NCI-H510A treated with DMSO at 0.1 percent for 48 hours (cell line): ENCODE measurements at regions not wholly inside any gene's neighbourhood (a gene's known extent, or its start where the extent isn't known, plus 50 kb on each side); places are given as distances from the start of the nearest gene placed in this dataset.

Experiments
- DNase-seq: peaks from one replicate; lab custom pipeline; 2025; lab: John Stamatoyannopoulos, UW

DNA sequence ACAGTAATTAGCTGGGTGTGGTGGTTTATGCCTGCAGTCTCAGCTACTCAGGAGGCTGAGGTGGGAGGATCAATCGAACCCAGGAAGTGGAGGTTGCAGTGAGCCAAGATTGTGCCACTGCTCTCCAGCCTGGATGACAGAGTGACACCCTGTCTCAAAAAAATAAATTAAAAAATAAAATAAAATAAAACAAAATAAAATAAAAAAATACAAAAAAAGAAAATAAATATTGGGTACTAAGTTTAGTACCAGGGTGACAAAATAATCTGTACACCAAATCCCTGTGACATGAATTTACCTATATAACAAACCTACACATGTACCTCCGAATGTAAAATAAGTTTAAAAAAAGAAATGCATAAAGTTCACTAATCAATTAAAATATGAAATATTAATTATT is 666.0 kb upstream of the CDH18 start:
- no peak for DNase-seq

- DNase-seq: no peak
These were observed 662.0 kb upstream of the CDH18 start for GRCh38 chr5:20649966-20650365.

DNA sequence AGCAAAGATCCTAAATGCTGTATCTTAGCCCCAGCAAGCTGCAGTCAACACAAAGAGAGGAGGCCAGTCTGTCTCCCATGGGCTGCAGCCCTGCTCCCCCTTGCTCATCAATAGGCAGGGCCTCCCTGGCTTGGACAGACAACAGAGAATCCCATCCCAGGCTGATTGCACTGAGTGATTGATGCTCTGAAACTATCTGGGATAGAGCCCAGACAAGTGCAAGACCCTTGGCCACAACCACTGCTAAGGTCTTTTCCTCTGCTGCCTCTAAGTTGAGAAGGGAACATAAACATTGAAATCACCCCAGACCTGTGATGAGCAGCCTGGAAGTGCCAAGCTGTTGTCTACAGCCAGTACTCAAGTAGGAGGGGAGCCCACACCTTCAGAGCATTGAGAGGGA is 661.0 kb upstream of the CDH18 start:
- DNase-seq: no peak

- no peak for DNase-seq
These were observed 648.7 kb upstream of the CDH18 start for GRCh38 chr5:20636686-20637085.

- no peak for DNase-seq
These were observed 631.6 kb upstream of the CDH18 start for GRCh38 chr5:20619591-20619990.

DNA sequence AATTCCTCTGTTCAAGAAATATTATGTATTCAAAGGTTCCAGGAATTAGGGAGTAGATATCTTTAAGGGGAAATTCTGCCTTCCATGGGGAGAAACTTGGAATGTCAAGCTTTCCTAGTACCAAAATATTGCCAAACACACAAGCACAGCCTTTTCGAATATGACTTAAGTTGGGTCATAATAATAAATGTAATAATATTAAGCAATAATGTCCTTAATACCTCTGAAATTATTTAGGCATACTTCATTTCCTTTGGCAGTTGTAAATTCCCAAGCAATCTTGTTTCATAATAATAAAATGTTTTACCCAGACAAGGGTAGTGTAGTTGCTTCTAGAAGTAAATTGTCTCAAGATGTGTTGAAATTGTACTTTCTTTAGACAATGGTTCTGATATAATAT is 630.3 kb upstream of the CDH18 start:
- no peak for DNase-seq

- no peak for DNase-seq
These were observed 629.8 kb upstream of the CDH18 start for GRCh38 chr5:20617841-20618240.

DNA sequence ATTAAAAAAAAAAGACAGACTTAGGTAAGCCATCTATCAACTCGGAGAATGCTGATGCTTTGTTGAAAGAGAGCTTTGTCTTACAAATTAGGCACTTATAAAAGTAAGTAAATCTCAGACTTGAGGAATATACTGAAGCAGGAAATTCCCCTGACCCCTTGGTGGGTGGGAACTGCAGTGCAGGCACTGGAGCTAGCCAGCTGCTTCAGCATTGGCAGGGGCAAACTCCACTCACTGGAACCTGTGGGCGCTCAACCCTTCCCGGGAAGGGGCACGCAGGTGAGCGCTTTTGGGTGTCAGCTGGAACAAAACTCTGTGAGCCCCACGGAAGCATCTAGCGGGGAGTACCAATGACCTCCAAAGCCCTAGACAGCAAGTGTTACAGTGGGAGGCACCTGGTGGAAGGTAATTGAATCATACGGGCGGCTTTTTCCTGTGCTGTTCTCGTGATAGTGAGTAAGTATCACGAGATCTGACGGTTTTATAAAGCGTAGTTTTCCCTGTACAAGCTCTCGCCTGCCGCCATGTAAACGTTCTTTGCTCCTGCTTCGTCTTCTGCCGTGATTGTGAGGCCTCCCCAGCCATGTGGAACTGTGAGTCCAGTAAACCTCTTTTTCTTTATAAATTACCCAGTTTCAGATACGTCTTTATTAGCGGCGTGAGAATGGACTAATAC is 628.0 kb upstream of the CDH18 start:
- no peak for DNase-seq

DNA sequence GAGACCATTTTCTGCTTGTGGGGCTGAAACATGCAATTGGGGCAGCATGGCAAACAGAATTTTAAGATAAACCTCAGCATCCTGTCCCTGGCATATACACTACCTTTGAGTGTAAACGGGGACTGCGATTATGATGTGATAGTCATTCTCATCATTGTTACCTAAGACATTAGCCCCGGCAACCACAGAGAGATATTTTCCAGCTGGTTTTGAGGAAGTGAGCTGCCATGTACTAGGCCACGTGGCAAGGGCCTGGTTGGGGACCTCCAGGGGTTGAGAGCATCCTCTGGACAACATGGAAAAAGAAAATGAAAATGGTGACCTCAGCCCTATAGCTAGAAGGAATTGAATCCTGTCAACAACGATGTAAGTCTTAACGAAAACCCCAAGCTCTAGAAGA is 623.6 kb upstream of the CDH18 start:
- DNase-seq: no peak

DNA sequence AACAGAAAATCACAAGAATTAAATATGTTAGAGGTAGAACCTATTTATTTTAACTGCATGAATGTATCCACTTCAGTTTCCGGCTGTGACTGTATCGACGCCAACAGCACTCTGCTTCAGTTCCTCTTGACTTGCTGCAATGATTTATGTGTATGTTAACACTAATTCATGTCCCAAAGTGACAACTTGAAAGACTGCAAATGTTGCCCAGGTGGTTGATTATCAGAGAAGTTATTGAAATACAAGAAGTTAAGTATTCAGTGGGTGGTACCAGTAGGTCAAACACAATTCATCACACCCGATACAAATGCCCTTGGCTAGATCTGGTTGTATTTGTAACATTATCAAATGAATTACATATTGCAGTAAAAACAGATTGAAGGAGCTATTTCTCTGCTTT is 622.7 kb upstream of the CDH18 start:
- DNase-seq: peak; percentile 95

DNA sequence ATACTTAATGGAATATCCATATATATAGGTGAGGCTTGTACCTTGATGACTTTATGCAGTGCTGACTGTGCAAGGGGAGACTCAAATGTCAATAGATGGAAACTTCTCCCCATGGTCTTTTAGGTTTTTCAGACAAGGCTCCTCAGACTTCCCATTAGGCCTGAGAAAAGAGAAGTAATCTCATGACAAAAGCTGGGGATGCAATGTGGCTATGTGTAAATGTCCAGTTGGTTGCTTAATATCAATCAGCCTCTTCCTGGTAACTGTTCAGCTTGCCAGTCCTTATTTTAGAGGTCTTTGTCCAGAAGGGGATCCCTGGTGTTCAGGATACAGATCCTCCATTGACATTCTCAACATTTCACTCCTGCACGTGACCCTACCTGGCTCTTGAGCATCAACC is 621.1 kb upstream of the CDH18 start:
- DNase-seq: no peak

GRCh38 chr5:20608567-20608966 is 620.6 kb upstream of the CDH18 start:
- no peak for DNase-seq

GRCh38 chr5:20605732-20606525 is 617.9 kb upstream of the CDH18 start:
- no peak for DNase-seq

- no peak for DNase-seq
These were observed 617.0 kb upstream of the CDH18 start for GRCh38 chr5:20604992-20605391.

- DNase-seq: no peak
These were observed 613.7 kb upstream of the CDH18 start for GRCh38 chr5:20601678-20602100.

DNA sequence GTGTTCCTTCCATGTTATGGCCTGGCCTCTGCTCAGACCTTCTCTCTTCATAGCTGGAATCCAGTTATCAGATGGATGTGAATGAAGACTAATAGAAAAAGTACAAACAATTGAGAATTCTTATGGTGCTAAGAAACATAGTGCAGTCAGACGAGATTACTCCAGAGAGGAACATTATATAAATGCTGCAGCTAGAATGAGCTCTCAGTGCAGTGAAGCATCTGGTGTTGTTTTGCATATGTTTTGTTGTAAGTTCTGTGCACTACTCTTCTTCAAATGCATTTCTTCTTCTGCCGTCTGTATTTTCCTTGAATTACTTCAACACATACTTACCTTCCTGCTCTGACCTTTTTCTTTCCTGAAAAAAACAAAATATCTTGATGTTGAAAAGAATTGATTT is 602.4 kb upstream of the CDH18 start:
- no peak for DNase-seq

GRCh38 chr5:20575571-20575970 is 587.6 kb upstream of the CDH18 start:
- no peak for DNase-seq

- DNase-seq: no peak
These were observed 586.6 kb upstream of the CDH18 start for GRCh38 chr5:20574576-20574975.

GRCh38 chr5:20572614-20573013 is 584.6 kb upstream of the CDH18 start:
- peak; percentile 54 for DNase-seq

DNA sequence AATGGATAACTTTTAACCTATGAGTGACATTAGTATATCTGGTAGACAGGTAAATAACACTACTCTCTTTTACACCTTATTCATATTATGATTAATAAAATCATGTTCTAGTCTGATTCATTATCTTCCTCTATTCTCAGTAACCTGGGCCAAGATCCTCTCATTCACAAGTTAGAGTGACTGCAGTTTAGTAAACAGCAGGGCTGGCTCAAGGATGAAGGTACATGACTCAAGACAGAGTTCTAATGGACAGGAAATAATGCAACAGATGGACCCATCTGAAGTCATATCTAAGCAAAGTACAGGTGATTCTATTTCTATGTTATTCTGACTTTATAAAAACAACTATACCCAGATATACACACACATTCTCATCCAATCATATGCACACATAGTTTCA is 582.5 kb upstream of the CDH18 start:
- DNase-seq: no peak

GRCh38 chr5:20562544-20562943 is 574.5 kb upstream of the CDH18 start:
- DNase-seq: no peak

- DNase-seq: no peak
These were observed 571.8 kb upstream of the CDH18 start for GRCh38 chr5:20559845-20560244.

DNA sequence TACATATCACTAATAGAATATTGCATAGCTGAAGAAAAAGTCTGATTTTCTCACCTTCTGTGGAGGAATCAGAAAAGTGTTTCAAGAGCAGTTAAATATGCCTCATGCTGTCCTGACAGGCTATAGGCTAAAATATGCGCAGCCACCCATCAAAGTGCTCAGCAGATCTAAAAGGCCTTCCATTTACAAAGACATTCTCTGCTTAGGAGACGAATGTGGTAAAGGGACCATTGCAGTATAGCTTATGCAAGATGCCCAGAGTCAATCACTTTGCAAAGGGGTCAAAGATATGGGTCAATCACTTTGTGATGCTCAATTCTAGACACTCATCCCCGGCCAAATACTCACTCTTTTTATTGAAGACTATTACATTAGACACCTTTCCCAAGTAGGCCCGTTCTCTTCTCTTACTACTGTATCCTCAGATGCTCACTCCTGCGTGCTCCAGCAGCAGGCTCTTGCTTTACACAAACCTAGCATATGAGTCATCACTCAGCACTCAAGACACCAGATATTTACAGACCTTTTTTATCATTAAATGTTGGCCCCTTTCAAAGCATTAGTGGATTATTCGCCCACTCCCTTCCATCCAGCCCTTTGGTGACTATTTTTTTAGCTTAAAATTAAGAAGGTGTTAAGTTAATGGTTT is 568.2 kb upstream of the CDH18 start:
- DNase-seq: no peak
